RWPE2 (cell line): ENCODE measurements at regions not wholly inside any gene's neighbourhood (a gene's known extent, or its start where the extent isn't known, plus 50 kb on each side); places are given as distances from the start of the nearest gene placed in this dataset.
"Not testable (repeated sequence)": the region's sequence is repeated elsewhere in the genome, so short reads cannot be mapped to it uniquely, and the experiment has no call there.

Experiments
- ATAC-seq: fragments of 200-7000 bp; cut with Tn5 transposase; 3 replicates; pipeline ENCODE4 v1.9.1; 2021; ENCODE audit warnings: low read depth
- DNase-seq: peaks from one replicate; pipeline ENCODE4 v3.0.0-alpha.2; 2020; ENCODE audit warnings: low spot score
- H3K27ac ChIP-seq: fragments of 450-650 bp; 2 replicates; pipeline ENCODE4 v1.5.1; 2017; ENCODE audit warnings: mild to moderate bottlenecking; ENCODE audit not compliant: poor library complexity, severe bottlenecking
- H3K27me3 ChIP-seq: fragments of 250-450 bp; sonication (Bioruptor Pico); 2 replicates; pipeline ENCODE4 v1.5.1; 2021; ENCODE audit warnings: mild to moderate bottlenecking, moderate library complexity; ENCODE audit not compliant: insufficient read depth, poor library complexity, severe bottlenecking
- H3K36me3 ChIP-seq: fragments of 250-450 bp; sonication (Bioruptor Pico); 2 replicates; pipeline ENCODE4 v1.5.1; 2020; ENCODE audit warnings: low read depth, mild to moderate bottlenecking, moderate library complexity
- H3K4me1 ChIP-seq: fragments of 250-450 bp; sonication (Bioruptor Pico); 2 replicates; pipeline ENCODE4 v1.5.1; 2021; ENCODE audit warnings: mild to moderate bottlenecking, moderate library complexity; ENCODE audit not compliant: insufficient read depth, poor library complexity, severe bottlenecking
- H3K4me3 ChIP-seq: fragments of 250-450 bp; sonication (Bioruptor Pico); 2 replicates; pipeline ENCODE4 v1.5.1; 2021; ENCODE audit warnings: mild to moderate bottlenecking, moderate library complexity; ENCODE audit not compliant: severe bottlenecking
- H3K9me3 ChIP-seq: fragments of 250-450 bp; sonication (Bioruptor Pico); 2 replicates; pipeline ENCODE4 v1.5.1; 2021; ENCODE audit warnings: mild to moderate bottlenecking, moderate library complexity; ENCODE audit not compliant: severe bottlenecking
- CTCF ChIP-seq: fragments of 450-650 bp; IDR thresholded peaks from one replicate; pipeline ENCODE4 v1.5.1; 2017; ENCODE audit warnings: mild to moderate bottlenecking, moderate library complexity; ENCODE audit not compliant: poor library complexity, severe bottlenecking

- no peak for ATAC-seq
Measured at GRCh38 chr6:984031-984430, 291.1 kb upstream of the EXOC2 start.

GRCh38 chr6:978937-979685 is 286.2 kb upstream of the EXOC2 start:
- Histone ChIP-seq H3K4me3 (no peak overlapping the region), H3K27ac (no peak overlapping the region), H3K27me3 (peaks cover 3% of the 10 kb centered on the region), H3K9me3 (no peaks in the 10 kb centered on the region), H3K4me1 (no peaks in the 10 kb centered on the region), H3K36me3 (no peaks in the 10 kb centered on the region)
- ATAC-seq (no peak), DNase-seq (no peak)
- no peak for TF ChIP-seq CTCF

More at GRCh38 chr6:984031-984430, 291.1 kb upstream of the EXOC2 start:
- Histone ChIP-seq H3K27me3 (peaks cover 6% of the 10 kb centered on the region), H3K36me3 (no peaks in the 10 kb centered on the region), H3K4me1 (no peaks in the 10 kb centered on the region), H3K4me3 (no peak overlapping the region), H3K9me3 (no peaks in the 10 kb centered on the region), H3K27ac (no peak overlapping the region)
- DNase-seq, result no peak
- no peak for TF ChIP-seq CTCF

GRCh38 chr6:977226-977625 is 284.3 kb upstream of the EXOC2 start:
- not testable (repeated sequence) for H3K27me3 ChIP-seq, H3K4me3 ChIP-seq, H3K4me1 ChIP-seq, ATAC-seq, H3K36me3 ChIP-seq, H3K27ac ChIP-seq, H3K9me3 ChIP-seq, DNase-seq

GRCh38 chr6:971981-972640 is 279.2 kb upstream of the EXOC2 start:
- H3K27me3 ChIP-seq, result no peaks in the 10 kb centered on the region
- no peak for DNase-seq
- no peaks in the 10 kb centered on the region for H3K9me3 ChIP-seq
- no peak for TF ChIP-seq CTCF
- H3K4me3 ChIP-seq, result no peak overlapping the region
- no peaks in the 10 kb centered on the region for H3K36me3 ChIP-seq
- H3K27ac ChIP-seq, result no peak overlapping the region
- no peak for ATAC-seq
- no peaks in the 10 kb centered on the region for H3K4me1 ChIP-seq

GRCh38 chr6:968791-969190 is 275.9 kb upstream of the EXOC2 start:
- Histone ChIP-seq H3K9me3 (no peaks in the 10 kb centered on the region), H3K27ac (no peak overlapping the region), H3K27me3 (peaks cover 2% of the 10 kb centered on the region), H3K4me1 (no peaks in the 10 kb centered on the region), H3K36me3 (no peaks in the 10 kb centered on the region), H3K4me3 (no peak overlapping the region)
- DNase-seq (no peak), ATAC-seq (no peak)
- no peak for TF ChIP-seq CTCF
